Bronchial epithelial cell (primary cell): ENCODE measurements at regions not wholly inside any gene's neighbourhood (a gene's known extent, or its start where the extent isn't known, plus 50 kb on each side); places are given as distances from the start of the nearest gene placed in this dataset.

Experiments
- DNase-seq: peaks from one replicate; pipeline ENCODE4 v3.0.0-alpha.2; 2010; ENCODE audit warnings: low read depth
- FAIRE-seq: peaks from 2 replicates; lab custom pipeline; 2011; peaks lifted over from hg19 to GRCh38; lab: Jason Lieb, UNC
- H3K27me3 ChIP-seq: 2 replicates; pipeline ENCODE4 v1.5.1; 2011; ENCODE audit warnings: low read length; ENCODE audit not compliant: control insufficient read depth, insufficient read depth
- H3K36me3 ChIP-seq: 2 replicates; pipeline ENCODE4 v1.5.1; 2011; ENCODE audit warnings: low read length; ENCODE audit not compliant: control insufficient read depth, insufficient read depth
- H3K4me3 ChIP-seq: 2 replicates; pipeline ENCODE4 v1.5.1; 2011; ENCODE audit warnings: mild to moderate bottlenecking, low read depth, low read length, control low read depth
- TF ChIP-seq, protein P1 (sequence below): IDR thresholded peaks from 2 replicates; pipeline ENCODE4 v1.5.1; 2011; ENCODE audit warnings: mild to moderate bottlenecking, moderate library complexity, low read length, control low read depth, inconsistent platforms; ENCODE audit not compliant: insufficient read depth, severe bottlenecking

DNA sequence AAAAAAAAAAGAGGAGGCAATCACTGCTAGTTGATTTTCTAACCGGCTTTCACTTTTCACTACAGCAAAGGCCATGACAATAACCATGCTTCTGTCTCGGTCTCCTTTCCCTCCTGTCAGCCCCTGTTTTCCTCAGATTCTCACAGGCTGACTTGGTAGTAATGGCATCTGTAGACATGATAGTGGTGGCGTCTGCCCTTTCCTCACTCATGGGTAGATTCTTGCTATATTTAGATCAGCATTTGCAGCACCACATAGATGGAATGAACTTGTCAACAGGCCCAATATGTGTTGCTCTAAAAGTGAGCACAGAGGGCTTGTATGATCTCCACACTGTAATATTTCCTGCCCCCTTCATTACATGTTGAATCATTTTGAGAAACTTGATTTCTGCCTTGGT is 120.3 kb upstream of the FTMT start:
- Histone ChIP-seq H3K36me3 (no peaks in the 10 kb centered on the region), H3K27me3 (no peaks in the 10 kb centered on the region), H3K4me3 (no peak overlapping the region)
- TF ChIP-seq, protein P1, sequence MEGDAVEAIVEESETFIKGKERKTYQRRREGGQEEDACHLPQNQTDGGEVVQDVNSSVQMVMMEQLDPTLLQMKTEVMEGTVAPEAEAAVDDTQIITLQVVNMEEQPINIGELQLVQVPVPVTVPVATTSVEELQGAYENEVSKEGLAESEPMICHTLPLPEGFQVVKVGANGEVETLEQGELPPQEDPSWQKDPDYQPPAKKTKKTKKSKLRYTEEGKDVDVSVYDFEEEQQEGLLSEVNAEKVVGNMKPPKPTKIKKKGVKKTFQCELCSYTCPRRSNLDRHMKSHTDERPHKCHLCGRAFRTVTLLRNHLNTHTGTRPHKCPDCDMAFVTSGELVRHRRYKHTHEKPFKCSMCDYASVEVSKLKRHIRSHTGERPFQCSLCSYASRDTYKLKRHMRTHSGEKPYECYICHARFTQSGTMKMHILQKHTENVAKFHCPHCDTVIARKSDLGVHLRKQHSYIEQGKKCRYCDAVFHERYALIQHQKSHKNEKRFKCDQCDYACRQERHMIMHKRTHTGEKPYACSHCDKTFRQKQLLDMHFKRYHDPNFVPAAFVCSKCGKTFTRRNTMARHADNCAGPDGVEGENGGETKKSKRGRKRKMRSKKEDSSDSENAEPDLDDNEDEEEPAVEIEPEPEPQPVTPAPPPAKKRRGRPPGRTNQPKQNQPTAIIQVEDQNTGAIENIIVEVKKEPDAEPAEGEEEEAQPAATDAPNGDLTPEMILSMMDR = no peak
- DNase-seq (no peak), FAIRE-seq (no peak)

DNA sequence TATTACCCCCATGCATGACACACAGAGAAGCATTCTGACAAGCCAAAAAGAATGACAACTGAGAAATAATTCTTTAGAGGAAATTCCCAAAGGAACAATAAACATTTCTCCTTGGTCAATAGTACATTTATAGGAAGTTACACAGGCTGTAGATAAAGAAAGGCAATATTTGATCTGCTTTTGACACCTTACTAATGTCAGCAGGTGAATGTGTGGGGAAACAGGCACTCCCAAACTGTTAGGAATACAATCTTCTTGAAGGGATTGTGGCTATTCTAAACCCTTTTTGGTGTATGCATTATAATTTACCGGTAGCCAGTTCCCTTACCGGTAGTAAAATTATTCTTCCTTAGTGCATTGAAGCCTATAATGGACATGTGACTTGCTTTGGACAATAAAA is 116.1 kb upstream of the FTMT start:
- TF ChIP-seq, protein P1 = no peak
- no peaks in the 10 kb centered on the region for H3K27me3 ChIP-seq
- DNase-seq = no peak
- H3K4me3 ChIP-seq = no peak overlapping the region
- FAIRE-seq = no peak
- no peaks in the 10 kb centered on the region for H3K36me3 ChIP-seq

DNA sequence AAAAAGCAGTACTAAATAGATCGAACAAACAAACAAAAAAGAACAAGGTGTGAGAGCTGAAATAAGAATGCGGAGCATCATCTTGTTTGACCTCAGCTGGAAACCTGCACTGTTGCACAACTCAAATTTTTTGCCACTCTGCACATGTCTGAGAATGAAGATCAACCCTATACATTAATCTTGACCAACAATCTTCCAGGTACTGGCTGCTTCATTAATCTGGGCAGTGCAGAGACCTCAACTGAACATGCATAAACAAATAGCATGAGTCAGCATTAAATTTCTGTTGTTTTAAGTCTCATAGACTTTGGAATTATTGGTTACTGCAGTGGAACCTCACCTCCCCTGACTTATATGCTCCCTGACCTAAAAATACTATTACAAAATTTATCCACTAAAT is 114.6 kb upstream of the FTMT start:
- no peak for FAIRE-seq
- TF ChIP-seq, protein P1 = no peak

DNA sequence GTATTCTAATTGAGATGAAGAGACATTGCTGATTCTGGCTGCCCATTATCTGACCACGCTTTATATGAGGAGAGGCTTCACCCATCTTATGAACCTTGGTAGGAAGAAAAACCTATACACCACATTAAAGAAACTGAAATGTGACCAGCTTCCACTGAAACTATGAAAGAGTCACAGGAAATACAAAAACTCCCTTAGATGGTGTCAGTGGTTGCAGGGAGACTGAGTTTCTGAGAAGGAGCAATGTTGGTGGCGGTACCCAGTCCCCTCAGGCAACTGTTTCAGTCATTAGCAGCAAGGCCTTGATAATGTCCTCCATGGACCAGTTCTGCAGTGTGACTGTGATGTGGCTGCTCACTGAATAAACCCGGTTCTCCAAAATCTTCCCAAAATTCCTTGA is 110.5 kb upstream of the FTMT start:
- H3K4me3 ChIP-seq = no peak overlapping the region
- no peaks in the 10 kb centered on the region for H3K27me3 ChIP-seq
- no peaks in the 10 kb centered on the region for H3K36me3 ChIP-seq
- FAIRE-seq (no peak), DNase-seq (no peak)
- TF ChIP-seq, protein P1 = no peak

More for the DNA sequence above, 114.6 kb upstream of the FTMT start:
- no peak for DNase-seq
- H3K4me3 ChIP-seq = no peak overlapping the region
- H3K36me3 ChIP-seq = no peaks in the 10 kb centered on the region
- no peaks in the 10 kb centered on the region for H3K27me3 ChIP-seq

DNA sequence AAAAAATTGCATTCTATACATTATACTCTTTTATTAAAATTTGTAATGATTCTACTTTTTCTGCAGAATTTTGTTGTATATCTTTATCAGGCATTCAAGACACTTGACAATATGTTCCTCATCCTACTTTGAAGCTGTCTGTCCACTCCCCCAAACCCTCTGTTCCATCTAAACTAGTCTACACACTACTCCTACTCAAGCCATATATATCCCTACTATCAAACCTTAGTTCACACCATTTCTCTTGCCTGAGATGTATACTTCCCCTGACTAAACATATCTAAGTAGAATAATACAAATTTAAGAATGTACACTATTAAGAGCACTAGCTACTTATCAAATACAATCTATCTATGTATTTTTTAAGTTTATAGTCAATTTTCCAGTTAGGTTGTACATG is 107.1 kb upstream of the FTMT start:
- H3K4me3 ChIP-seq = no peak overlapping the region
- TF ChIP-seq, protein P1 = no peak
- no peaks in the 10 kb centered on the region for H3K36me3 ChIP-seq
- FAIRE-seq (no peak), DNase-seq (no peak)
- H3K27me3 ChIP-seq = no peaks in the 10 kb centered on the region

DNA sequence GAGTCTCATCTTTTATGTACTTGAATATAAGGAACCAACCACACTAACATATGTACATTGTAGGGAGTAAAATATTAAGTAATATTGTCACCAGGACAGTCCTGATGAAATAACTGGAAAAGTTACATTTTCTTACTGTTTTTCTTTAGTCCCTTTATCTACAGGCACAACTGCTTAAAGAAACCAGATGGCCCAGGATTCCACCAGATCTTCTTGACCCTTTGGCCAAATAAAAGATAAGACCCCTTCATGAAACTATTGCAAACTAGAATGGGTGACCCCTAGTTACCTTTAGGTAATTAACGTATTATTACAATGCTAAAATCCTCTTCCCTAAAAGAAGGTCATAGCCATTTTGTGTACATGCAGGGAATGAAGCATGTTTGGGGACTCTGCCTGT is 106.3 kb upstream of the FTMT start:
- Histone ChIP-seq H3K36me3 (no peaks in the 10 kb centered on the region), H3K4me3 (no peak overlapping the region), H3K27me3 (no peaks in the 10 kb centered on the region)
- DNase-seq (no peak), FAIRE-seq (no peak)
- TF ChIP-seq, protein P1 = no peak
